HG02981 (cell line): ENCODE measurements at regions not wholly inside any gene's neighbourhood (a gene's known extent, or its start where the extent isn't known, plus 50 kb on each side); places are given as distances from the start of the nearest gene placed in this dataset.
"Not testable (repeated sequence)": the region's sequence is repeated elsewhere in the genome, so short reads cannot be mapped to it uniquely, and the experiment has no call there.

Source experiments
- ATAC-seq: cut with Tn5 transposase; IDR thresholded peaks from one replicate; pipeline ENCODE4 v1.9.1; 2021; ENCODE audit warnings: mild to moderate bottlenecking, moderate library complexity; ENCODE audit not compliant: unreplicated experiment

DNA sequence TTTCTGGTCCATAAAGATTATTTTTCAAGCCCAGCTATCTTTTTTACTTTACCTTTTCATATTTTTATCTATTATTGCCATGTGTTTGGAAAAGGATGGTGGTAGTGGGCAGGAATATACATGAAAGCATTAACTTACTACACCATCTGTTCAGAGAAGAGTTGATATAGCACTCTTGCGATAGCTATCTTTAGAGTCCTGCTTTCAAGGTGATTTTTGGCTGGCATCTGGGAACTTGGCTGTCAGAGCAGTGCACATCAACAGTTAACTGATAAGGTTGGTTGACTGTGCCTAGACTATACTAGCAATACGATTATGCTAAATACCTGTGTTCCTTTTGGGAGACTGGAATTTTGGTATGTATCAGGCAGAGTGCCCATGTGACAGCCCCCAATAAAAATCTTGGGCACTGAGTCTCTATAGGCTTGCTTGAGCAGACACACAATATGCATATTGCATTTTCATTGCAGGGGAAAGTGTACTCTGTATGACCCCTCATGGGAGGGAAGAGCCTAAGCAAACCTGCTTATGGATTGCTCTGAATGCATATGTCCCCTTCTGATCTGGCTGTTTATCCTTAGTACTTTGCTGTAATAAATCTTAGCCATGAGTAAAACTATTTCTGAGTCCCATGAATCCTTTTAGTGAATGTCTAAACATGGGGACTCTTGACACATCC, 227.6 kb upstream of the C9orf72 start:
- ATAC-seq, result no peak

GRCh38 chr9:27801545-27801944, 228.3 kb upstream of the C9orf72 start:
- no peak for ATAC-seq

DNA sequence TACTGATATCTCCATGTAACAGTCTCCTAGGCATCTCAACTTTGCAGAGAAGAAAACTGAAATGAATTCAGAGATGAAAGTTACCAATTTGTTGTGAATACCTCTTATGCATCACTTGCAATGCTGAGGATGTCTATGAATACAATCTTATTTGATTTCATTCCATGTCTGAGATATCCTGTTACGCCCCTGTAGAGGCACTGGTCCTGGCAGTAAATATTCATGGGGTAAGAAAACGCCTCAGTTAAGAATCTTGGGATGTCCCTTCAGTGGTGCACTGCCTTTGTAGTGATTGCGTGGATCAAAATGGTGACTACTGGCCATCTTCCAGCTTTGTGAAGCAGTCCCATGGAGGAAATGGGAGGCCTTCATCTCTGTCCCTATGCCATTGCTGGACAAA, 229.1 kb upstream of the C9orf72 start:
- ATAC-seq, result no peak

DNA sequence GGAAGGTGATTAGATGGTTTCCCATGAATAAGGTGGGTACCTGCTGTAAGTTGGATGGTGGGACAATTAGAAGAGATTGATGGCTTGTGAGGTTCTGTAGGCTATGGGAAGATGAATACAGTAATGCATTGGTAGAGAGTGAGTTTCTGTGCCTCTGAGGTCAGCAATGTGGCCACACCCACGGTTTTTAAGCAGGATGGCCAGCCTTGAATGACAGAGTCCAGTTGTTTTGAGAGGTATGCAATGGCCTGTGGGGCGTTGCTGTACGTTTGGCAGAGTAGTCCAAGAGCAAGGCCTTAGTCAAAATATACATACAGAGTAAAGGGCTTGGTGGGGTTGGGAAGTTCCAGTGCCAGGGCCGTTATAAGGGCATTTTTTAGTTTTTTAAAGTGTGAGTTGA, 235.6 kb upstream of the C9orf72 start:
- no peak for ATAC-seq

DNA sequence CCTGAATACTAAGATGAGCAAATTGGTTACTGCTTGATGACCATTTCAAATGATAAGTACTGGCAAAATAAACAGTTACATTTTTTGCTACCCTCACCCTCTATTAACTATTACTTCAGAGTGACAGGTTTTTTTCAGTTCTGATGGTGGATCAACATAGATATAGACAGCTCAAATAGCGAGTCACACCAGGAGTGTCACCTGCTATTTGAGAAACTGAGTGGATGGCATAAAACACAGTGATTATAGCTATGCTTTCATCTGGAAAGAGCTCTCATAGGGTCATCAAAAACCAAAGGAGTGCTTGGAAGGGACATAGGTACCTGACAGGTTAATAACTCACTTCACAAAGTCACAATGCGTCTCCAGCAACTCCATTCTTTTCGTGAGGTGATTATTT, 244.5 kb upstream of the C9orf72 start:
- ATAC-seq, result no peak

DNA sequence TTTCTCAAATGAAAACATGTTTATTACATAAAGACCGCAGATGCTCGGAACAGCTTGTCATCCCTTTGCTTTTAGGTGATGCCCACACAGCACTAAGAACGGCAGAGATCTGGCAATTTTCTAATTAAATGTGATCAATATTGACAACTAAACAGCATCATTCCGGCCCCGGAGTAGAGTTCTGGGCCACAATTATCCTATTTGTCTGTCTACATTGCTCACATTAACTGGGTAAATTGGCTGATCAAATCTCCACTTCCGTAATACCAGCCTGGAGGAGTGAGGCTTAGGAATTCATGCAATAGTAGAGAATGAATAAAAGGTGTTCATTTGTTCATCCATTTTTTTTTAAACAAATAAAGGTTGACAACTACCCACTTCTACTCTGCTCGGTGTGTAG, 245.1 kb upstream of the C9orf72 start:
- no peak for ATAC-seq

- ATAC-seq, result no peak
These were observed 255.6 kb upstream of the C9orf72 start for GRCh38 chr9:27828908-27829307.

GRCh38 chr9:27829621-27830020, 256.3 kb upstream of the C9orf72 start:
- ATAC-seq, result no peak

GRCh38 chr9:27832108-27832507, 258.8 kb upstream of the C9orf72 start:
- ATAC-seq, result not testable (repeated sequence)

- no peak for ATAC-seq
These were observed 262.0 kb upstream of the C9orf72 start for GRCh38 chr9:27835286-27835685.

- no peak for ATAC-seq
These were observed 262.5 kb upstream of the C9orf72 start for GRCh38 chr9:27835746-27836145.

GRCh38 chr9:27836661-27837401, 263.6 kb upstream of the C9orf72 start:
- no peak for ATAC-seq

DNA sequence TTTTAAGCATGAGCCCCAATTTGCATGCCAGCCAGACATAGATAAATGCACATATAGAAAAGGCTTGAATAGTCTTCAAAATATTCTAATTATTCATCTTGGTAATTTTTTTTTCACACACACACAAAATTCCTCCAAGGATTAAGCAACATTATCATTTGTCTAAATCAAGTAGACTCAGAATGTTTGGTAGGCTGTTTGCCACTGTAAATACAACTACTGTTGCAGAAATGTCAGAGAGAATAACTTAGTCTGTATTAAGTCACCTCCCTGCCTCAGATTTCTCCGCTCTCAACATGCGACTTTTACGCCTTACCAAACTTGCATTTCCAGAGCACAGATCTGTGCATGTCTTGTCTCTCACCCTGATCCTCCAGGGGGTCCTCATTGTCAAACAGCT, 265.6 kb upstream of the C9orf72 start:
- no peak for ATAC-seq

DNA sequence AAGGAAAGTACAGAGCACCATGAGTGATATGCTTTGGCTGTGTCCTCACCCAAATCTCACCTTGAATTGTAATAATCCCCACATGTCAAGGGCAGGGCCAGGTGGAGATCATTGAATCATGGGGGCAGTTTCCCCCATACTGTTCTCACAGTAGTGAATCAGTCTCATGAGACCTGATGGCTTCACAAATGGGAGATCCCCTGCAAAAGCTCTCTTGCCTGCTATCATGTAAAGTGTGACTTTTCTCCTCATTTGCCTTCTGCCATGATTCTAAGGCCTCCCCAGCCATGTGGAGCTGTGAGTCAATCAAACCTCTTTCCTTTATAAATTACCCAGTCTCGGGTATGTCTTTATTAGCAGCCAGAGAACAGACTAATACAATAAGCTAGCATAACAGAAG, 266.5 kb upstream of the C9orf72 start:
- ATAC-seq, result not testable (repeated sequence)

GRCh38 chr9:27844797-27845196, 271.5 kb upstream of the C9orf72 start:
- ATAC-seq, result no peak

GRCh38 chr9:27847380-27847779, 274.1 kb upstream of the C9orf72 start:
- no peak for ATAC-seq

DNA sequence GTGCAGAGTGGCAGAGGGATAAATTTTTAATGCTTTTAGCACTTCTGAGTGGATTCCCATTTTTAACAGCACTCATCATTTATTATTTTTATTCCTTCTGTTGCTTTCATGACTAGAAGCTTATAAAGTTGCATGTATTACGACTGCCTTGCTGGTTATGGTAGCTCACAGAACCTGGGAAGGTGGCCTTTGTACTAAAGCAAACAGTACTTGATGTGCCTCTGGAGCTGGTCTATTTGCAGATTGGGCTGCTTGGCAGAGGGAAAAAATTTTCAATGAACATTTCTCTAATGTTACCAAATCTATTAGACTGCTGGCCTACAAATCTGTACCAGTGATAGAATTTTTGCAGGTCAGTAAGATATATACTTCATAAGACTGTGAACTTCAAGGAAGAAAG, 274.5 kb upstream of the C9orf72 start:
- no peak for ATAC-seq

GRCh38 chr9:27848315-27848714, 275.0 kb upstream of the C9orf72 start:
- no peak for ATAC-seq

DNA sequence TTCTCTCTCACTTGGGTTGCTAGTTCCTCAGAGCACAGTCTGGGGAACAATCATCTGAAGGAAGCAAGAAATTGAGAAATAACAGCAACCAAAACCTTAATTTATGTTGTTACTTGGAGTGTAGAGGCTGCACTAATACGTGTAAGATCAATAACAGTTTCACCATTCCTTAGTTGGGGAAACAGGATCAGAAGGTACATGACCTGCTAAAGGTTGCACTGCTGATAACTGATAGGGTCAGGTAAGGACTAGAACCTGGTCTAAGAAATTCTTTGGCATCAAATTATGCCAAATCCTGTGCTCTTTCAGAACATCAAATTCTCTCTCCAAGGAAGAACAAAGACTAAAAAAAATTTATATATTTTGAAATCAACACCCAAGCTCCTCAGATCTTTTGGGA, 278.6 kb upstream of the C9orf72 start:
- ATAC-seq, result no peak

DNA sequence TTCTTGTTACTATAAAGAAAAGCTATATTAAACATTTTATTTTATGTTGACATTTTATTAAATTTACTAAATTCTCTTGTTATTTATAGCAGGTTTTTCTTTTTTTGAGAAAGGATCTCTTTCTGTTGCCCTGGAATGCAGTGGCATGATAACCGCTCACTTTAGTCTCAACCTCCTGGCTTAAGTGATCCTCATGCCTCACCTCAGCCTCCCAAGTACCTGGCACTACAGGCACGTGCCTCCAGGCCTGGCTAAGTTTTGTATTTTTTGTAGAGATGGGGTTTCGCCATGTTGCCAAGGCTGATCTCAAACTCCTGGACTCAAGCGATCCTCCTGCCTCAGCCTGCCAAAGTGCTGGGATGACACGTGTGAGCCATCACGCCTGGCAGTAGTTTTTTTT, 280.2 kb upstream of the C9orf72 start:
- no peak for ATAC-seq

DNA sequence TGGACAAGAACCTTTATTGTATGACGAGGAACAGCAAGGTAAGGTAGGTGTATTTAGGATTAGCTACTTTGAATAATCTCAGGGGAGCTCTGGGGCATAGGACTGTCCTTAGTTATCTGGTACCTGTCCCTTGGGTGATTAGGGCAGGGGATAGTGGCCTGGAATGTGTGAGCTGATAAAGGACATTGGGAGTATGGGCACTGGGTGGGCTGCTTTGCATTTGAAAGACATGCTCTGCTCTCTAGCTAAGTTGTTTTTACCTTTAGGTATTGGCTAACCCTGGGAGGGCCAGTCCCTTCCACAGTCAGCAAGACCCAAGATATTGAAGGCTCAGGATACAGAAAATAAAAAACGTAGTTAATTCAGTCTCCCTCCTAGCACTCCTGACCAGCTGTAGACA, 282.8 kb upstream of the C9orf72 start:
- no peak for ATAC-seq

GRCh38 chr9:27856748-27857147, 283.5 kb upstream of the C9orf72 start:
- no peak for ATAC-seq

GRCh38 chr9:27861887-27862286, 288.6 kb upstream of the C9orf72 start:
- no peak for ATAC-seq
